ENCODE measurements at regions not wholly inside any gene's neighbourhood (a gene's known extent, or its start where the extent isn't known, plus 50 kb on each side); places are given as distances from the start of the nearest gene placed in this dataset.

- H3K27me3 ChIP-seq, result no peaks in the 10 kb centered on the region
- no peak for DNase-seq
- H3K9me3 ChIP-seq, result no peaks in the 10 kb centered on the region
- TF ChIP-seq CTCF (IDR thresholded peaks at IDR 0.05; ENCODE audit: low read depth, low read length), result no peak
- no peaks in the 10 kb centered on the region for H3K36me3 ChIP-seq
- no peaks in the 10 kb centered on the region for H3K4me1 ChIP-seq
- H3K4me3 ChIP-seq (ENCODE audit: low read depth, low read length), result no peak overlapping the region
These were observed 140.2 kb upstream of the PRPS1L1 start for GRCh38 chr7:18167815-18168214.

GRCh38 chr7:18174996-18175395, 147.3 kb upstream of the PRPS1L1 start:
- no peaks in the 10 kb centered on the region for H3K4me1 ChIP-seq
- H3K4me3 ChIP-seq (ENCODE audit: low read depth, low read length), result no peak overlapping the region
- TF ChIP-seq CTCF (IDR thresholded peaks at IDR 0.05; ENCODE audit: low read depth, low read length), result no peak
- no peaks in the 10 kb centered on the region for H3K27me3 ChIP-seq
- no peaks in the 10 kb centered on the region for H3K36me3 ChIP-seq
- no peak for DNase-seq
- H3K9me3 ChIP-seq, result no peaks in the 10 kb centered on the region

DNA sequence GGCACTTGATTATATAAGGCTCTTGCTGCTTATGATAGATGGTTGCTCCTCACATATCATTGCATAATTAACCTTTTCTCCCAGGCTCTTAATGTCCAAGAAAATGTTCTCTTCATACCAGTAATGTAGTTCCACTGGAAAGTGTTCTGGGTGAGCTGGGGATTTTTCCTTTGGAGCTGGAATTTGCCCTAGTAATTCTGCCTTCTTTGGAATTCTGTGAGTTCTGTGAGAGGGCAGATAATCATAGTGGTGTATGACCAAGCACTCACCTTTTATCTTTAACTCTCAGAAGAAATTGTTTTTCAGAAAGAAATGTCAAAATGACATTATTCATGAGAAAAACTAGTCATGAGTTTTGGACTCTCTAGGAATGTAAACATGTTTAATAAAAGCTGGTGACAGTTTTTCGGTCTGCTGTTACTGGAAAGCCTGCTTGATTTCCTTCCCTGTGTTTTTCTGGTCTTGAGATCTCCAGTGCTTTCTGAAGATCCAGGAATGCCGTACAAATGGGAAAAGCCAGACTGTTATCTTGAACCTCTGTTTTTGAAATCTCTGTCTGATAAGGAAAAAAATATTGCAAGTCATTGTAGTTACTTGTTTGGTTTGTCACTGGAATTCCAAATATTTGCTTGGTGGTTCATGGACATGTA, 148.3 kb upstream of the PRPS1L1 start:
- Histone ChIP-seq H3K9me3 (no peaks in the 10 kb centered on the region), H3K27me3 (no peaks in the 10 kb centered on the region), H3K4me1 (no peaks in the 10 kb centered on the region), H3K36me3 (no peaks in the 10 kb centered on the region), H3K4me3 (ENCODE audit: low read depth, low read length) (no peak overlapping the region)
- no peak for TF ChIP-seq CTCF (IDR thresholded peaks at IDR 0.05; ENCODE audit: low read depth, low read length)
- no peak for DNase-seq

DNA sequence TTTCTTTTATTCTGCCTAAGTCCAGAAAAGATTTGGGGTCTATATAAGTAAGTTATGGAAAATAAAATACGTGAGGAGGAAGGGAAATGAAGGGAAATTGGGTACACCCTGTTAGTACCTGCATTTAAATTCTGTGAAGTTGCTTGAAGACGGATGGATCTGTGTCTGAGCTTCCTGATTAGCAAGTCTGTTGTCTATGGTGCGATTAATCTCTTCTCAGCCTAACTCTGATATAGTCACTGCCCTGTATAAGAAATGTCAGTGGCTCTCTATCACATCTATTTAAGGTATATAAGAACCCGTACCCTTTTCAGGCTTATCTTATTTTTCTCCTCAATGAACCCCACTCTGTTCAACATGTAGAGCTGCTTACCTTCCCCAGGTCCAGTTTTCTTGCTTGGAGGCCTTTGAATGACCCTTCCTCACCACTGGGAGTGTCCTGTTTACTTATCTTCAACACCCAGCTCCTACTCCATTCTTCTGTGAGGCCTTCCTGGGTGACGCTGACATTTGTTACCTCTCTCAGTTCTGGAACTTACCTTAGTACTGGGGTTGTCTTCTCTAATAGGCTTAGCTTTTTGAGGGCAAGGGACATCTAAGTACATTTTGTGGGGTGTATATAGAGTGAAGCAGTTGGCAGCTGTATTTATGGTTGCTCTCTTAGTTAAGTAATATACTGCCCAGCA, 149.6 kb upstream of the PRPS1L1 start:
- no peaks in the 10 kb centered on the region for H3K36me3 ChIP-seq
- no peaks in the 10 kb centered on the region for H3K27me3 ChIP-seq
- H3K4me1 ChIP-seq, result no peaks in the 10 kb centered on the region
- no peaks in the 10 kb centered on the region for H3K9me3 ChIP-seq
- H3K4me3 ChIP-seq (ENCODE audit: low read depth, low read length), result no peak overlapping the region
- no peak for DNase-seq
- TF ChIP-seq CTCF (IDR thresholded peaks at IDR 0.05; ENCODE audit: low read depth, low read length), result no peak

GRCh38 chr7:18177815-18178660, 150.4 kb upstream of the PRPS1L1 start:
- H3K4me1 ChIP-seq, result no peaks in the 10 kb centered on the region

More at GRCh38 chr7:18177815-18178660, 150.4 kb upstream of the PRPS1L1 start:
- no peak for TF ChIP-seq CTCF (IDR thresholded peaks at IDR 0.05; ENCODE audit: low read depth, low read length)
- Histone ChIP-seq H3K9me3 (no peaks in the 10 kb centered on the region), H3K36me3 (no peaks in the 10 kb centered on the region), H3K4me3 (ENCODE audit: low read depth, low read length) (no peak overlapping the region), H3K27me3 (no peaks in the 10 kb centered on the region)
- no peak for DNase-seq

Measured in BE2C (cell line).